GM10248 (cell line): ENCODE measurements at regions not wholly inside any gene's neighbourhood (a gene's known extent, or its start where the extent isn't known, plus 50 kb on each side); places are given as distances from the start of the nearest gene placed in this dataset.
A peak's percentile ranks its signal among the peaks of the same experiment; 100 is the strongest.

Experiments used
- CTCF ChIA-PET: fragments of 300-600 bp; sonication (Branson Sonifier 250); formaldehyde crosslinking; extraction: SDS; loops from one replicate; lab custom pipeline; 2021; ENCODE audit warnings: antibody characterized with exemption; lab: Yijun Ruan, JAX
- POLR2A ChIA-PET: fragments of 350-650 bp; sonication (Branson Sonifier 250); formaldehyde crosslinking; extraction: SDS; loops from one replicate; lab custom pipeline; 2020; ENCODE audit warnings: antibody characterized with exemption; lab: Yijun Ruan, JAX
- DNase-seq: peaks from one replicate; pipeline ENCODE4 v3.0.0; 2012; ENCODE audit errors: extremely low spot score
- CTCF ChIP-seq: IDR thresholded peaks from 2 replicates; pipeline ENCODE4 v1.5.1; 2012; ENCODE audit warnings: mild to moderate bottlenecking, low read depth; ENCODE audit errors: extremely low read depth, missing control alignments, control extremely low read depth

GRCh38 chr17:64775701-64776570 lies 113.8 kb upstream of the SMURF2 start:
- TF ChIP-seq CTCF = no peak
- ChIA-PET POLR2A (no interaction called here), CTCF (interaction anchor here (0.9 to 3.5 kb wide), 14 partner anchors 7 to 356 kb away, joined by 3 to 15 read pairs (median 5); no protein-coding TSS in a partner anchor)
- DNase-seq = no peak

- ChIA-PET CTCF (interaction anchor here (1.0 to 3.5 kb wide), 2 partner anchors 164 to 166 kb away, joined by 5 to 12 read pairs; no protein-coding TSS in a partner anchor), POLR2A (no interaction called here)
- TF ChIP-seq CTCF = no peak
- no peak for DNase-seq
These were observed 112.9 kb upstream of the SMURF2 start for GRCh38 chr17:64774888-64775540.

- CTCF ChIA-PET = no interaction called here
- POLR2A ChIA-PET = interaction anchor here (0.6 kb wide), 1 partner anchor 332 kb away, joined by 3 read pairs; no protein-coding TSS in a partner anchor
- peak; percentile 53 for DNase-seq
- no peak for TF ChIP-seq CTCF
These were observed 112.0 kb upstream of the SMURF2 start for GRCh38 chr17:64773836-64774761.

GRCh38 chr17:64773386-64773835 lies 111.3 kb upstream of the SMURF2 start:
- POLR2A ChIA-PET = no interaction called here
- no peak for TF ChIP-seq CTCF
- no peak for DNase-seq
- CTCF ChIA-PET = no interaction called here

- DNase-seq = no peak
- ChIA-PET CTCF (no interaction called here), POLR2A (no interaction called here)
- TF ChIP-seq CTCF = no peak
These were observed 110.8 kb upstream of the SMURF2 start for GRCh38 chr17:64772845-64773299.
